Upper lobe of right lung (tissue), 1 donor: ENCODE measurements at regions not wholly inside any gene's neighbourhood (a gene's known extent, or its start where the extent isn't known, plus 50 kb on each side); places are given as distances from the start of the nearest gene placed in this dataset.

Source experiments
- ATAC-seq: fragments of 200-7000 bp; cut with Tn5 transposase; one replicate; pipeline ENCODE4 v1.9.1; 2020; ENCODE audit warnings: mild to moderate bottlenecking, moderate library complexity
- DNase-seq: peaks from one replicate; pipeline ENCODE4 v3.0.0-alpha.2; 2020
- H3K27ac ChIP-seq: fragments of 200-600 bp; one replicate; pipeline ENCODE4 v1.8.0; 2022
- H3K27me3 ChIP-seq: fragments of 200-600 bp; one replicate; pipeline ENCODE4 v1.8.0; 2022; ENCODE audit warnings: mild to moderate bottlenecking
- H3K36me3 ChIP-seq: fragments of 200-600 bp; one replicate; pipeline ENCODE4 v1.8.0; 2022
- H3K4me1 ChIP-seq: fragments of 200-600 bp; one replicate; pipeline ENCODE4 v1.8.0; 2022
- H3K4me3 ChIP-seq: fragments of 200-600 bp; one replicate; pipeline ENCODE4 v1.8.0; 2022; ENCODE audit warnings: mild to moderate bottlenecking
- H3K9me3 ChIP-seq: fragments of 200-600 bp; one replicate; pipeline ENCODE4 v1.8.0; 2022
- intact Hi-C: fragments of 100-400 bp; cut with DNase I; formaldehyde crosslinking; loops from one replicate; pipeline ENCODE4 v1.11.0; 2022
- TF ChIP-seq, protein P1 (sequence below): fragments of 200-600 bp; IDR thresholded peaks from one replicate; pipeline ENCODE4 v1.8.0; 2022; ENCODE audit warnings: antibody characterized with exemption
- donor health status: DM: no; HTN: yes; CAD: no; lungs with severe emphysema.

DNA sequence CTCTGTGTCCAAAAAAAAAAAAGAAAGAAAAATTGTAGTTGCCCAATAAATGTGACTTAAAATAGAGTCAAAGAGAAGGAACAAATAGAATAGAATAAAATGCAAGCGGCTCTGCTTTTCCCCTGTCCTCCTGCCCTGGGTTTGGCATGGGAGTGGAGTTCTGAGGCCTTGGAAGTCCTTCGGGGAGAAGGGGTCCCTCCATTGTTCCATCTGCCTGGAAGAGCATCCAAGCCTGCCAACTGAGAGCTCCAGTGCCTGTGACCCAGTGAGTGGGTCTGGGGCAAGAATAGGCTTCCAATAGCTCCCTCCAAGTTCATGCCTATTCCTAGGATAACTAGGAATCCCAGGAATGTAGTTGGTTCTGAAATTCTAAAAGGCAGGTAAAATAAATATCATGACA, 321.4 kb downstream of the MYCN start:
- H3K4me3 ChIP-seq = no peak overlapping the region
- H3K36me3 ChIP-seq = no peaks in the 10 kb centered on the region
- no peaks in the 10 kb centered on the region for H3K4me1 ChIP-seq
- ATAC-seq = no peak
- TF ChIP-seq, protein P1, sequence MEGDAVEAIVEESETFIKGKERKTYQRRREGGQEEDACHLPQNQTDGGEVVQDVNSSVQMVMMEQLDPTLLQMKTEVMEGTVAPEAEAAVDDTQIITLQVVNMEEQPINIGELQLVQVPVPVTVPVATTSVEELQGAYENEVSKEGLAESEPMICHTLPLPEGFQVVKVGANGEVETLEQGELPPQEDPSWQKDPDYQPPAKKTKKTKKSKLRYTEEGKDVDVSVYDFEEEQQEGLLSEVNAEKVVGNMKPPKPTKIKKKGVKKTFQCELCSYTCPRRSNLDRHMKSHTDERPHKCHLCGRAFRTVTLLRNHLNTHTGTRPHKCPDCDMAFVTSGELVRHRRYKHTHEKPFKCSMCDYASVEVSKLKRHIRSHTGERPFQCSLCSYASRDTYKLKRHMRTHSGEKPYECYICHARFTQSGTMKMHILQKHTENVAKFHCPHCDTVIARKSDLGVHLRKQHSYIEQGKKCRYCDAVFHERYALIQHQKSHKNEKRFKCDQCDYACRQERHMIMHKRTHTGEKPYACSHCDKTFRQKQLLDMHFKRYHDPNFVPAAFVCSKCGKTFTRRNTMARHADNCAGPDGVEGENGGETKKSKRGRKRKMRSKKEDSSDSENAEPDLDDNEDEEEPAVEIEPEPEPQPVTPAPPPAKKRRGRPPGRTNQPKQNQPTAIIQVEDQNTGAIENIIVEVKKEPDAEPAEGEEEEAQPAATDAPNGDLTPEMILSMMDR = no peak
- no peaks in the 10 kb centered on the region for H3K27me3 ChIP-seq
- intact Hi-C loops = no loop called here
- H3K9me3 ChIP-seq = no peaks in the 10 kb centered on the region
- DNase-seq = no peak
- H3K27ac ChIP-seq = no peak overlapping the region

DNA sequence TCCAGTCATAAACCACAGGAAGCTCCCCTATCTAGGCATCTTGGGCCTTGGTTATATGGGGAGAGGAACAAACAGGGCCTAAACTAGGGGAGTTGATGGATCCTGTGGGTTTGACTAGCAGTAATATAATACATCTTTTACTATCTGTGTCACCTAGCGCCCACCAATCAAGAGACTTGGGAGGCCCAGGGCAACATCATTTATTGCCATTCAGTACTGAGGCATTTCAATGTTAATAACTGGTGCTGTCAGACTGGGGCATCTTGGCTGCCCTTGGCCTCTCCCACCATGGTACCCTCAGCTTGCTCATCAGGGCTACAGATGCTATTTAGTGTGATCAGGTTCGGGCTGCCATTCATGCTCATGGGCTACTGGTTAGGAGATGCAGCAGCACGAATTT, 320.7 kb downstream of the MYCN start:
- H3K9me3 ChIP-seq = no peaks in the 10 kb centered on the region
- no peaks in the 10 kb centered on the region for H3K27me3 ChIP-seq
- no peaks in the 10 kb centered on the region for H3K4me1 ChIP-seq
- intact Hi-C loops = no loop called here
- TF ChIP-seq, protein P1 = no peak
- ATAC-seq (no peak), DNase-seq (no peak)
- H3K36me3 ChIP-seq = no peaks in the 10 kb centered on the region
- no peak overlapping the region for H3K27ac ChIP-seq
- no peak overlapping the region for H3K4me3 ChIP-seq

DNA sequence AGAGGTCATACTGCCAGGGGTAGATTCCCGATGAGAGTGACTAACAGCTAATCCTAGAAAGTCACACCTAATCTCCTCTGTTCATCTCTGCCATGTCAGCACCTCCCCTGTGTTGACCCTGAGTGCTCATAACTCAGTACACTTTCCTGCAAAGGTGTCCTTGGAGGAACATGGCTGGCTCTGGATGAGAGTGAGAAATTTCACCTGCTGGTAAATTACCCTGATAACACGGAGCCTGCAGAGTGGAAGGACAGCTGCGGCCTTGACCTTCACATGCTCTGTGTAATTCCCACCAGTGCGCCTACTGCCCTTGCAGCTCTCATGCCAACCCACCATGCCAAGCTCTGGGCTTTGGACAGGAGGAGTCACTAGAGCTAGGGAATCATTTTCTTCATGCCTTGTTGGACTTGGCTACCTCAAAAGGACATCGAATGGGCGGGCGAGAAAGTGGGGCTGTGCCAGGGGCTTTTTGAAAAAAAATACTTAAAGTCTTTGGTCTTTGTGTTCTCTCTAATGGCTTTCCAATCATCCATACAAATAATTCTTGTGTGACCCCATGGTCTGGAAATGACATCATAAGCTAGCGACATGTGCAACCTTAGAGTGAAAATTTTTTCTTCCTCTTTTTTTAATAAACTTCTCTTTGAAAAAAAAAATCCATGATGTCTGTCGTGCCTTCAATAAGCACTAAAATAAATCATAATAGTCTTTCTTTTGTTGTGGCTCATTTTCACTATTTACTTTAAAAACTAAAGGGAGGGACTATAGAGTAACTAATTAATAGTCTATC, 319.9 kb downstream of the MYCN start:
- intact Hi-C loops = no loop called here
- no peaks in the 10 kb centered on the region for H3K27me3 ChIP-seq
- DNase-seq = no peak
- no peaks in the 10 kb centered on the region for H3K36me3 ChIP-seq
- H3K27ac ChIP-seq = no peak overlapping the region
- ATAC-seq = no peak
- no peaks in the 10 kb centered on the region for H3K9me3 ChIP-seq
- H3K4me3 ChIP-seq = no peak overlapping the region
- TF ChIP-seq, protein P1 = no peak
- H3K4me1 ChIP-seq = no peaks in the 10 kb centered on the region

DNA sequence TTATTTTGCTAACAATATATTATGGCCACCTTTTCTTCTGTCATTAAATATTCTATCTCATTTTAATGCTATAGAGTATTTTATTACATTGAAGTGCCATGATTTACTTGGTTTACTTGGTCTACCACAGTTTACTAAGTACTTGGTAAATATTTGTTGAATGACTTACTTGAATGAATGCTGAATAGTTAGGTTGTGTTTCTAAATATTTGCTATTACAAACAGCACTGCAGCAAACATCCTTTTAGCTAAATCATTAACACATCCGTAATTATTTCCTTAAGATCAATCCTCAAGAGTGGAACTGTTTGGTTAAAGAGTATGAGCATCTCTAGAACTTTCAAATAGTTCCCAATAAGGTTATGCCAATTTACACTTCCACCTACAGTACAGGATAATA, 318.7 kb downstream of the MYCN start:
- Histone ChIP-seq H3K27ac (no peak overlapping the region), H3K4me3 (no peak overlapping the region), H3K4me1 (no peaks in the 10 kb centered on the region), H3K9me3 (no peaks in the 10 kb centered on the region), H3K27me3 (no peaks in the 10 kb centered on the region), H3K36me3 (no peaks in the 10 kb centered on the region)
- DNase-seq (no peak), ATAC-seq (no peak)
- intact Hi-C loops = no loop called here
- TF ChIP-seq, protein P1 = no peak

DNA sequence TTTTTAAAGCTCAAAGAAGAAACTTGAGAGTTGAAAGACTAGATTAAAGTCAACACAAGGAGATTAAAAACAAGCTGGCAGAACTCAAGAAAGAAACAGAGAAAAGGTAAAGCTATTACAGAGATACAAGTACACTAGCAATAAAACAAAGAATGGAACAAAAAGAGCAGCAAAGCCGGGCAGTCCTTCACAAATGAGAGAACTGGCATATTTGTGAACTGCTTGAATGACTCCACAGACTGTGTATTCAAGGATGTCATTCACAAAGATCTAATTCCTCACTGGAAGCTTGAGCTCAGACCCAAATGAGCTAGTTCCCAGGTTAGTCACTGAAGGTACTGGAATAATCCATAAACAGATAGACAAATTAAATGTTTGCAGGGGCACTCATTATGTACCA, 318.0 kb downstream of the MYCN start:
- intact Hi-C loops = no loop called here
- TF ChIP-seq, protein P1 = no peak
- no peak for ATAC-seq

More for the DNA sequence above, 318.0 kb downstream of the MYCN start:
- Histone ChIP-seq H3K27me3 (no peaks in the 10 kb centered on the region), H3K27ac (no peak overlapping the region), H3K9me3 (no peaks in the 10 kb centered on the region), H3K4me1 (no peaks in the 10 kb centered on the region), H3K36me3 (no peaks in the 10 kb centered on the region), H3K4me3 (no peak overlapping the region)
- no peak for DNase-seq
